ENCODE measurements at regions not wholly inside any gene's neighbourhood (a gene's known extent, or its start where the extent isn't known, plus 50 kb on each side); places are given as distances from the start of the nearest gene placed in this dataset.

DNA sequence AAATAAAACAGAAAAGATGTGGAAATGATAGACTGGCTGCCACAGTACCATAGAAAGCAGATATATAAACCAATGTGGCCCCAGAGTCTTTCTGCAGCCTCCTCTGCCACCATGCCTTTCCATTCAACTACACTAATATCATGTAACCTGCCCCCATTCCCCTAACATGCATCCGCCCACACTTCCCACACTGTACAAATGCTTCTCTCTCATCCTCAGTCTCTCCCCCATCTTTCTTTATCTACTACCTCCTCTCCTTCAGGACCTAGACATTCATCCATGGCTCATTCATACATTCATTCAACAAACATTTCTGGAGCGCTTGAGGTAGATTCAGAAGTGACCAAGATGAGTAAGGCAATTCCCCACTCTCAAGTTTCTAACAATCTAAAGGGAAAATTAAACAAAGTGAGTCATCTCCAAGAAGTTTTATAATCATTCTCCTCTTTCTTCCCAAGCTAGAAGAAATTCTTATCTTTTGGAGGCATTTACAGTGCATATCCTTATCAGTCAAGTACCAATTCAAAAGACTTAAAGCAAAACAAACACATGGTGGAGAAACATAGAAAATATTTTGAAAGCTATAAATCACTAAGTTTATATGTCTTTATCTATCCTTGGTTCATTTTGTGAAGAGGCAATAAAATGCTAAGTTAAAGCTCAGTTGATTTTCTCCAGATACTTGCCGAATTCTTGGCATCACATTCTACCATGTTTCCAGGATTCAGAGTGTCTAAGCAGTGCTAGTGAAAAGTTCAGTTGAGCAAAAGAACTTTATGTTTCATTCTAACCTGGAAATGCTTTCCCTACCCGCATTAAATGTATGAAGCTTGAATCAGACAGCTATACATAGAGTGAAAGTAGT is 70.5 kb upstream of the FRMD6 start (continued):
- TF ChIP-seq, protein P1, sequence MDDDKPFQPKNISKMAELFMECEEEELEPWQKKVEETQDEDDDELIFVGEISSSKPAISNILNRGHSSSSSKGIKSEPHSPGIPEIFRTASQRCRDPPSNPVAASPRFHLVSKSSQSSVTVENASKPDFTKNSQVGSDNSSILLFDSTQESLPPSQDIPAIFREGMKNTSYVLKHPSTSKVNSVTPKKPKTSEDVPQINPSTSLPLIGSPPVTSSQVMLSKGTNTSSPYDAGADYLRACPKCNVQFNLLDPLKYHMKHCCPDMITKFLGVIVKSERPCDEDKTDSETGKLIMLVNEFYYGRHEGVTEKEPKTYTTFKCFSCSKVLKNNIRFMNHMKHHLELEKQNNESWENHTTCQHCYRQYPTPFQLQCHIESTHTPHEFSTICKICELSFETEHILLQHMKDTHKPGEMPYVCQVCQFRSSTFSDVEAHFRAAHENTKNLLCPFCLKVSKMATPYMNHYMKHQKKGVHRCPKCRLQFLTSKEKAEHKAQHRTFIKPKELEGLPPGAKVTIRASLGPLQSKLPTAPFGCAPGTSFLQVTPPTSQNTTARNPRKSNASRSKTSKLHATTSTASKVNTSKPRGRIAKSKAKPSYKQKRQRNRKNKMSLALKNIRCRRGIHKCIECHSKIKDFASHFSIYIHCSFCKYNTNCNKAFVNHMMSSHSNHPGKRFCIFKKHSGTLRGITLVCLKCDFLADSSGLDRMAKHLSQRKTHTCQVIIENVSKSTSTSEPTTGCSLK (tag by site-specific recombination; IDR thresholded peaks at IDR 0.05), result no peak
- no peak for TF ChIP-seq ZNF302 (tag by site-specific recombination; IDR thresholded peaks at IDR 0.05; ENCODE audit: low read depth)
- TF ChIP-seq ZNF341 (tag by site-specific recombination; IDR thresholded peaks at IDR 0.05; ENCODE audit: low read depth), result no peak
- TF ChIP-seq GLI2 (tag by site-specific recombination; IDR thresholded peaks at IDR 0.05; ENCODE audit: borderline replicate concordance, low read depth), result peak; percentile 97
- no peak for TF ChIP-seq RBAK (tag by site-specific recombination; IDR thresholded peaks at IDR 0.05)
- TF ChIP-seq, protein P2, sequence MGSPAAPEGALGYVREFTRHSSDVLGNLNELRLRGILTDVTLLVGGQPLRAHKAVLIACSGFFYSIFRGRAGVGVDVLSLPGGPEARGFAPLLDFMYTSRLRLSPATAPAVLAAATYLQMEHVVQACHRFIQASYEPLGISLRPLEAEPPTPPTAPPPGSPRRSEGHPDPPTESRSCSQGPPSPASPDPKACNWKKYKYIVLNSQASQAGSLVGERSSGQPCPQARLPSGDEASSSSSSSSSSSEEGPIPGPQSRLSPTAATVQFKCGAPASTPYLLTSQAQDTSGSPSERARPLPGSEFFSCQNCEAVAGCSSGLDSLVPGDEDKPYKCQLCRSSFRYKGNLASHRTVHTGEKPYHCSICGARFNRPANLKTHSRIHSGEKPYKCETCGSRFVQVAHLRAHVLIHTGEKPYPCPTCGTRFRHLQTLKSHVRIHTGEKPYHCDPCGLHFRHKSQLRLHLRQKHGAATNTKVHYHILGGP (tag by site-specific recombination; IDR thresholded peaks at IDR 0.05), result peak; percentile 90
- TF ChIP-seq, protein P3, sequence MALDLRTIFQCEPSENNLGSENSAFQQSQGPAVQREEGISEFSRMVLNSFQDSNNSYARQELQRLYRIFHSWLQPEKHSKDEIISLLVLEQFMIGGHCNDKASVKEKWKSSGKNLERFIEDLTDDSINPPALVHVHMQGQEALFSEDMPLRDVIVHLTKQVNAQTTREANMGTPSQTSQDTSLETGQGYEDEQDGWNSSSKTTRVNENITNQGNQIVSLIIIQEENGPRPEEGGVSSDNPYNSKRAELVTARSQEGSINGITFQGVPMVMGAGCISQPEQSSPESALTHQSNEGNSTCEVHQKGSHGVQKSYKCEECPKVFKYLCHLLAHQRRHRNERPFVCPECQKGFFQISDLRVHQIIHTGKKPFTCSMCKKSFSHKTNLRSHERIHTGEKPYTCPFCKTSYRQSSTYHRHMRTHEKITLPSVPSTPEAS (tag by site-specific recombination; IDR thresholded peaks at IDR 0.05), result peak; percentile 26; the same call in 1 of the 2 replicates
- TF ChIP-seq ZFP3 (tag by site-specific recombination; IDR thresholded peaks at IDR 0.05; ENCODE audit: low read depth), result no peak
- TF ChIP-seq, protein P4, sequence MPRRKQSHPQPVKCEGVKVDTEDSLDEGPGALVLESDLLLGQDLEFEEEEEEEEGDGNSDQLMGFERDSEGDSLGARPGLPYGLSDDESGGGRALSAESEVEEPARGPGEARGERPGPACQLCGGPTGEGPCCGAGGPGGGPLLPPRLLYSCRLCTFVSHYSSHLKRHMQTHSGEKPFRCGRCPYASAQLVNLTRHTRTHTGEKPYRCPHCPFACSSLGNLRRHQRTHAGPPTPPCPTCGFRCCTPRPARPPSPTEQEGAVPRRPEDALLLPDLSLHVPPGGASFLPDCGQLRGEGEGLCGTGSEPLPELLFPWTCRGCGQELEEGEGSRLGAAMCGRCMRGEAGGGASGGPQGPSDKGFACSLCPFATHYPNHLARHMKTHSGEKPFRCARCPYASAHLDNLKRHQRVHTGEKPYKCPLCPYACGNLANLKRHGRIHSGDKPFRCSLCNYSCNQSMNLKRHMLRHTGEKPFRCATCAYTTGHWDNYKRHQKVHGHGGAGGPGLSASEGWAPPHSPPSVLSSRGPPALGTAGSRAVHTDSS (tag by site-specific recombination; IDR thresholded peaks at IDR 0.05), result peak; percentile 48
- TF ChIP-seq SP7 (tag by site-specific recombination; IDR thresholded peaks at IDR 0.05), result peak; percentile 57; the same call in 1 of the 2 replicates
- TF ChIP-seq ZNF785 (tag by site-specific recombination; IDR thresholded peaks at IDR 0.05), result no peak
- no peak for TF ChIP-seq ZNF155 (tag by site-specific recombination; IDR thresholded peaks at IDR 0.05)
- peak; percentile 9; the same call in 1 of the 2 replicates for TF ChIP-seq YY2 (tag by site-specific recombination; IDR thresholded peaks at IDR 0.05)
- peak; percentile 45 for TF ChIP-seq ZNF510 (tag by site-specific recombination; IDR thresholded peaks at IDR 0.05; ENCODE audit: insufficient replicate concordance)
- no peak for TF ChIP-seq ZBTB20 (tag by site-specific recombination; IDR thresholded peaks at IDR 0.05)
- 0 out of 2 replicates have a peak, but pooled peaks have one; percentile 49 for TF ChIP-seq ZNF184 (tag by site-specific recombination; IDR thresholded peaks at IDR 0.05)
- no peak for TF ChIP-seq ZNF350 (tag by site-specific recombination; IDR thresholded peaks at IDR 0.05)
- peak; percentile 85; the same call in 1 of the 2 replicates for TF ChIP-seq MEIS1 (CRISPR knock-in tag; IDR thresholded peaks at IDR 0.05; ENCODE audit: borderline replicate concordance)
- TF ChIP-seq ZNF670 (tag by site-specific recombination; IDR thresholded peaks at IDR 0.05; ENCODE audit: low read depth), result no peak
- TF ChIP-seq SCRT1 (tag by site-specific recombination; IDR thresholded peaks at IDR 0.05; ENCODE audit: borderline replicate concordance), result no peak
- no peak for TF ChIP-seq HOXA7 (CRISPR knock-in tag; IDR thresholded peaks at IDR 0.05; ENCODE audit: borderline replicate concordance)
- no peak for TF ChIP-seq SALL2 (tag by site-specific recombination; IDR thresholded peaks at IDR 0.05; ENCODE audit: borderline replicate concordance)
- TF ChIP-seq ZBTB7A (tag by site-specific recombination; IDR thresholded peaks at IDR 0.05; ENCODE audit: low read depth), result no peak
- no peak for TF ChIP-seq ZBTB48 (tag by site-specific recombination; IDR thresholded peaks at IDR 0.05)
- no peak for TF ChIP-seq ZNF175 (tag by site-specific recombination; IDR thresholded peaks at IDR 0.05)
- no peak for TF ChIP-seq BCL11A (tag by site-specific recombination; IDR thresholded peaks at IDR 0.05; ENCODE audit: low read depth)
- peak; percentile 89 for TF ChIP-seq ZNF629 (tag by site-specific recombination; IDR thresholded peaks at IDR 0.05)
- TF ChIP-seq PRDM1 (tag by site-specific recombination; IDR thresholded peaks at IDR 0.05), result no peak
- TF ChIP-seq ZNF10 (tag by site-specific recombination; IDR thresholded peaks at IDR 0.05), result peak; percentile 35; the same call in 1 of the 2 replicates
- 0 out of 2 replicates have a peak, but pooled peaks have one; percentile 9 for TF ChIP-seq ZNF426 (tag by site-specific recombination; IDR thresholded peaks at IDR 0.05)
- TF ChIP-seq, protein P5, sequence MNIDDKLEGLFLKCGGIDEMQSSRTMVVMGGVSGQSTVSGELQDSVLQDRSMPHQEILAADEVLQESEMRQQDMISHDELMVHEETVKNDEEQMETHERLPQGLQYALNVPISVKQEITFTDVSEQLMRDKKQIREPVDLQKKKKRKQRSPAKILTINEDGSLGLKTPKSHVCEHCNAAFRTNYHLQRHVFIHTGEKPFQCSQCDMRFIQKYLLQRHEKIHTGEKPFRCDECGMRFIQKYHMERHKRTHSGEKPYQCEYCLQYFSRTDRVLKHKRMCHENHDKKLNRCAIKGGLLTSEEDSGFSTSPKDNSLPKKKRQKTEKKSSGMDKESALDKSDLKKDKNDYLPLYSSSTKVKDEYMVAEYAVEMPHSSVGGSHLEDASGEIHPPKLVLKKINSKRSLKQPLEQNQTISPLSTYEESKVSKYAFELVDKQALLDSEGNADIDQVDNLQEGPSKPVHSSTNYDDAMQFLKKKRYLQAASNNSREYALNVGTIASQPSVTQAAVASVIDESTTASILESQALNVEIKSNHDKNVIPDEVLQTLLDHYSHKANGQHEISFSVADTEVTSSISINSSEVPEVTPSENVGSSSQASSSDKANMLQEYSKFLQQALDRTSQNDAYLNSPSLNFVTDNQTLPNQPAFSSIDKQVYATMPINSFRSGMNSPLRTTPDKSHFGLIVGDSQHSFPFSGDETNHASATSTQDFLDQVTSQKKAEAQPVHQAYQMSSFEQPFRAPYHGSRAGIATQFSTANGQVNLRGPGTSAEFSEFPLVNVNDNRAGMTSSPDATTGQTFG (tag by site-specific recombination; IDR thresholded peaks at IDR 0.05; ENCODE audit: borderline replicate concordance), result no peak
